ENCODE measurements at regions not wholly inside any gene's neighbourhood (a gene's known extent, or its start where the extent isn't known, plus 50 kb on each side); places are given as distances from the start of the nearest gene placed in this dataset.

DNA sequence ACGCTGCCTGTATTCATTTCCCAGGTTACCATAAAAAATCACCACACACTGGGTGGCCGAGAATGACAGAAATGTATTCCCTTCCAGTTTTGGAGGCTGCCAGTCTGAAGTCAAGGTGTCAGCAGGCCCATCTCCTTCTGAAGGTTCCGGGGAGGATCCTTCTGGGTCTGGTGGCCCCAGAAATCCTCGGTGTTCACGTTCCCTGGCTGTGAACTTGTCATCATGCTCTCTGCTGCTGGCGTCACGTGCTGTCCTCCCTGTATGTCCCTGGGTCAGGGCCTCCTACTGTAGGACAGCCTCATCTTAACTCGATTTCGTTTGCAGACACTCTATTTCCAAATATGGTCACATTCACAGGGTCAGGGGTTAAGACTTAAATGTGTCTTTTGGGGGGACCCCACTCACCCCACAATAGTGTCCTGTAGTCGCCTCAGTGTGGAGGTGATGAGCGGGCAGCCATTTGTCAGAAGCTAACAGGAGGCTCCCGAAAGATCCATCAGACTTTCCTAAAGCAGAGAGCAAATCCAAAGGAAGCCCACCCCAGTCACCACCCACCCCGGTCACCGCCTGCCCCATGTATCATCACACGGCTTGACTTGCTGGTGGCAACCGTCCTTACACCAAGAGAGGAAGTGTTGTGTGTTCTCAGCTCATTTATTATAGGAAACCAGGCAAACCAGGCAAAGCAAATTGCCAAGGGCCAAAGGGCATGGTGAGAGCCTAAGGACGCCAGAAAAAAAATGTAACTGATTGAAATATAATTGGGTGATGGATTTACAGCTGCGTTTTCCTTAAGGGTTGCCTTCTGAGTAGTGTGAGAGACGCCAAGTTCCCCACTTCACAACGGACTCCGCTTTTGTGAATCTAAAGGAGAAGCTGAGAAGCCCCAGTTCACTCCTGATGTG is 148.8 kb upstream of the ZNF236 start:
- TF ChIP-seq CTCF (IDR thresholded peaks at IDR 0.05; ENCODE audit: control insufficient read depth, extremely low read depth, insufficient read depth) = no peak
- H3K4me3 ChIP-seq (ENCODE audit: low read depth, low read length) = no peak overlapping the region
- DNase-seq (ENCODE audit: low read depth) = no peak

GRCh38 chr18:76672627-76673026 is 149.7 kb upstream of the ZNF236 start:
- TF ChIP-seq CTCF (IDR thresholded peaks at IDR 0.05; ENCODE audit: control insufficient read depth, extremely low read depth, insufficient read depth) = no peak
- no peak for DNase-seq (ENCODE audit: low read depth)
- no peak overlapping the region for H3K4me3 ChIP-seq (ENCODE audit: low read depth, low read length)

- no peak overlapping the region for H3K4me3 ChIP-seq (ENCODE audit: low read depth, low read length)
- no peak for DNase-seq (ENCODE audit: low read depth)
- no peak for TF ChIP-seq CTCF (IDR thresholded peaks at IDR 0.05; ENCODE audit: control insufficient read depth, extremely low read depth, insufficient read depth)
Observed at GRCh38 chr18:76670564-76671288, 151.6 kb upstream of the ZNF236 start.

DNA sequence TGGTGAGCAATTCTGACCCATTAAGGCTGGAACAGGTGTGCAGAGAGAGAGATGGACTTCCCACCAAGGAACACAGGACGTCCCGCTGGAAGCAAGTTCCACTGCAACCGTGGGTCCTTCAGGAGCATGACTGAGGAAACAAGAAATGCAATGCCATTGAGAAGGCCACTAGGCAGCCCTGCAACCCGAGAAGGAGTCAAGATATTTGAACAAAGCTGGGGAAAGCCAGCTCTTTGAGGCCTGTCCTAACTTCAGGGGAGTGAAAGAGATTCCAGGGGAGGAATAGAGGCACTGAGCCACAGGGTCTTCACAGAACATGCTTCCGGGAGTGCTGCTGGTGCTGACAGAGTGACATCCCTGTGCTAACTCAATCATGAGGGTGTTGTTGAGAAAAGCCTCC is 153.8 kb upstream of the ZNF236 start:
- TF ChIP-seq CTCF (IDR thresholded peaks at IDR 0.05; ENCODE audit: control insufficient read depth, extremely low read depth, insufficient read depth) = no peak
- H3K4me3 ChIP-seq (ENCODE audit: low read depth, low read length) = no peak overlapping the region

DNA sequence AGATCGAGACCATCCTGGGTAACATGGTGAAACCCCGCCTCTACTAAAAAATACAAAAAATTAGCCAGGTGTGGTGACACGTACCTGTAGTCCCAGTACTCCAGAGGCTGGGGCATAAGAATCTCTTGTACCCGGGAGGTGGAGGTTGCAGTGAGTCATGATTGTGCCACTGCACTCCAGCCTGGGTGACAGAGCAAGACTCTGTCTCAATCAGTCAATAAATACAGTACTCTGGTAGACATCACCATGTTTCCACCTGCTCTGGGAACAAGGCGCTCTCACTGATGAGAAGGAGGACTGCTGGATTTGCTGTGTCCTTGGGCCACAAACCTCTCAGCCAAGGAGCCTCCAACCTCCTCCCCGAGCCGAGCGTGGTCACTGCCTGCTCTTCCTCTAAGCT is 154.2 kb upstream of the ZNF236 start:
- DNase-seq (ENCODE audit: low read depth) = no peak

More for the DNA sequence above, 153.8 kb upstream of the ZNF236 start:
- DNase-seq (ENCODE audit: low read depth) = no peak

GRCh38 chr18:76667603-76668002 is 154.8 kb upstream of the ZNF236 start:
- TF ChIP-seq CTCF (IDR thresholded peaks at IDR 0.05; ENCODE audit: control insufficient read depth, extremely low read depth, insufficient read depth) = no peak

More for the DNA sequence above, 154.2 kb upstream of the ZNF236 start:
- TF ChIP-seq CTCF (IDR thresholded peaks at IDR 0.05; ENCODE audit: control insufficient read depth, extremely low read depth, insufficient read depth) = no peak
- H3K4me3 ChIP-seq (ENCODE audit: low read depth, low read length) = no peak overlapping the region

More at GRCh38 chr18:76667603-76668002, 154.8 kb upstream of the ZNF236 start:
- no peak overlapping the region for H3K4me3 ChIP-seq (ENCODE audit: low read depth, low read length)
- DNase-seq (ENCODE audit: low read depth) = no peak

Data from LNCaP clone FGC (cell line).